ENCODE measurements at regions not wholly inside any gene's neighbourhood (a gene's known extent, or its start where the extent isn't known, plus 50 kb on each side); places are given as distances from the start of the nearest gene placed in this dataset.

DNA sequence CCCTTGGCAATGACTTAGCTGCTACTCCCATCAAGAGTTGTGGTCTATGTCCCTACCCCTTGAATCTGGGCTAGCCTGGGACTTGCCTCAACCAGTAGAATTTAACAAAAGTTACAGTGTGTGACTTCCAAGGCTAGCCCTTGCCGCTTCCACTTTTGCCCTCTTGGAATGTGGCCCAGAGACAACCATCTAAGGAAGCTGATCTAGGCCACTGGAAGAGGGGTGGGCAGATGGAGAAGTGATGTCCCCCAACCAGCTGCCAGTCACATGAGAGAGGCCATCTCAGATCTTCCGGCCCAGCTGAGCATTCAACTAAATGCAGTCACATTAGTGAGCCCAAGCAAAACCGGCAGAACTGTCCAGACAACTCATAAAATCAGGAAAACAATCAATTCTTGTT, 115.1 kb downstream of the TOMM20 start:
- Mint-ChIP-seq H3K27me3 (ENCODE audit: insufficient read depth) (peaks cover 5% of the 10 kb centered on the region), H3K9me3 (peaks cover 21% of the 10 kb centered on the region), H3K36me3 (ENCODE audit: low read depth) (peaks cover 21% of the 10 kb centered on the region), H3K4me1 (ENCODE audit: low read depth) (peaks cover 94% of the 10 kb centered on the region), H3K4me3 (no peak overlapping the region), H3K27ac (peak overlapping the region; percentile 95)
- no peak for DNase-seq (ENCODE audit: low spot score)
- intact Hi-C loops (cut with micrococcal nuclease): no loop called here

DNA sequence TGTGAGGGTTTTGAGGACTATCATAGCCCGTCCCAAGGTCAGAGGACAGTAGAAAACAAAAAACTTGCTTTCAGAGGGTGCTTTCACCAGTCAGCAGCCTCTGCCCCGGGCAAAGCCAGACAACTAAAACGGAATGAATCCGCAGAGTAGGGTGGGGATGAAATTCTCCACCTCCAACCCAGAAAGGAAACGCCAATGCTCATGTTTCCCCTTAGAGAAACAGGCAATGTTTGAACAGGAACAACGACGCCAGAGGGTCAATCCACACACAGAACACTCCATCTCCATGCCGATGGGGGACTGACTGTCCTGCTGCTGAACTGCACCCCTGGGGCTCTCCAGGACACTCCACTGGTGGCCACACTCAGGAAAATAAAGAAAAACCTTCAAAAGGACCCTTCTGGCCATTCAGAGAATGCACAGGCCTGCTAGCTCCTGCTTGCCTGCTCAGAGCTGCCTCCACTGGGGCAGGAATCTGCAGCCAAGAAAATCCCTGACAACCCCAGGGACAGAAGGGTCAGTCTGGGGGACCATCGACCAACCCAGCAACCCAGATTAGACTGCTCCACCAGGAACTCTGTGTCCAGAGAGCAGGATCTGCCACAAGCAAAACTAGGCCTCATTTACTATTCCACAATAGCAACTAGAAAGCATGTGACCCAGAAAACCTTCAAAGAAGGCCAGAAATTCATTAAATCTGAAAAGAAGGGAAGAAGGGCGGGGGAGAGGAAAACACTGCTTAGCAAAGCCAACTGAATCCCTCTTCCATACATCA, 116.0 kb downstream of the TOMM20 start:
- H3K4me1 Mint-ChIP-seq (ENCODE audit: low read depth): peaks cover 93% of the 10 kb centered on the region
- H3K4me3 Mint-ChIP-seq: peak overlapping the region; percentile 40
- peak; percentile 19 for DNase-seq (ENCODE audit: low spot score)
- intact Hi-C loops (cut with micrococcal nuclease): loop anchor here (1.0 kb wide), 1 partner anchor 71 kb away; no protein-coding TSS in a partner anchor
- peaks cover 19% of the 10 kb centered on the region for H3K9me3 Mint-ChIP-seq
- H3K27me3 Mint-ChIP-seq (ENCODE audit: insufficient read depth): peaks cover 5% of the 10 kb centered on the region
- peak overlapping the region; percentile 95 for H3K27ac Mint-ChIP-seq
- peaks cover 19% of the 10 kb centered on the region for H3K36me3 Mint-ChIP-seq (ENCODE audit: low read depth)

DNA sequence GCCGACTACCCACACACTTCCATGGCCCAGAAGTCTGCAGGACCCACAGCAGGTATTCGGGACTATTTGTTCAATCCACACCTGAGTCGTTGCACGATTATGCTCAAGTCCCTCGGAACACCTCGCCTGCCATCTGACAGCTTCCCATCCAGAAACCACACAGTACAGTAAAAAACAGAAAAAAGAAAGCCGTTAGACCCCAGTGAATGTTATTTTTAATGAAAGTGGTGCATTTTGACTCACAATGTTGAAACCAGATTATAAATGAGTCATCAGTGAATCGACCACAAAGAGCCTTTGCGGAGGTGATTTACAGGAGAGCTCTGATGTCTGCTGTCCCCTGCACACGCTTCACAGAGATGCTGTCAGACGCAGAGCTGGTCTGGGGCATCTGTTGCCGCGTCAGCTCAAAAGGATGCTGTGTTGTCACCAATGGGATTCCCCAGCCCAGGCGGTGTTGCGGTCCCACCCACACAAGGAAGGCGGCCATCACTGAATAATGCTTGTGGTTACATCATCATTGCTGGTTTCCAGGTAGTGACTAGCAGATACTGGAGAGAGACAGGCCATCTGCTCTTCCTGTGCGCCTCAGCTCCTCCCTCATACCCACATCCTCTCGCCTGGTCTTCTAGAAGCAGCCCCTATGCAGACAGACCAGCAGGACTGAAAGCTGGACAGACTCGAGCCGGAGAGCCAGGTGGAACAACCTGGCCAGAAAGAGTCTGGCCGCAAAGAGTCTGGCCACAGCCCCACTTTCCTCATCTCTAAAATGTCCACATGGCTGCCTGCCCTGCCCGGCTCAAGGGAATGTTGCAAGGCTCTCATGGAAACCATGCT, 116.8 kb downstream of the TOMM20 start:
- peak overlapping the region; percentile 40 for H3K4me3 Mint-ChIP-seq
- intact Hi-C loops (cut with micrococcal nuclease): loop anchor here (1.0 kb wide), 15 partner anchors 25 to 511 kb away; no protein-coding TSS in a partner anchor
- peak; percentile 97 for DNase-seq (ENCODE audit: low spot score)
- H3K27ac Mint-ChIP-seq: peak overlapping the region; percentile 95
- peaks cover 16% of the 10 kb centered on the region for H3K36me3 Mint-ChIP-seq (ENCODE audit: low read depth)
- H3K9me3 Mint-ChIP-seq: peaks cover 15% of the 10 kb centered on the region
- H3K4me1 Mint-ChIP-seq (ENCODE audit: low read depth): peaks cover 88% of the 10 kb centered on the region
- peaks cover 5% of the 10 kb centered on the region for H3K27me3 Mint-ChIP-seq (ENCODE audit: insufficient read depth)

DNA sequence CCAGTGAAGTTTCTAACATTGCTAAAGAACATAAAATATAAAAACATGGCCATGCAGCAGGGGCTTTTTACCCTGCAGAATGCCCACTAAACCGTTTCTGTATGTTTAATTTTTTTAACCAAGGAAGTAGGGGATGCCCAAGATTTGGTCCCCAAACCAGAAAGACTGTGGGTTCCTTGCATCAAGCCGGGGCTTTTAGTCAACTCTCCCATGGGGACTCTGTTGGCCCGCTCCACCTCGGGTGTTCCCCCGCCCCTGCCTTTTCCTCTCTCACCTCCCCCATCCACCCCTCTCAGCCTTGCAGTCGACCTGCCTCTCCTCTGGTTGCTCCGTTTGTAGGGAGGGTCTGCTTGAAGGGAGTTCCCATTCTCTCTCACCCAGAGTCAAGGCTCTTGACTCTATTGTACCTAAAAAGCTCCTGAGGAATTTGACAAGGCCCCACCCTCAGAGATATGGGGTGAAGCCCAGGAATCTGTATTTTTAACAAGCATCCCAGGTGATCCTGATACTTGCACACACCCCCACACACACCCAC, 117.5 kb downstream of the TOMM20 start:
- Mint-ChIP-seq H3K4me1 (ENCODE audit: low read depth) (peaks cover 90% of the 10 kb centered on the region), H3K27ac (peak overlapping the region; percentile 95), H3K36me3 (ENCODE audit: low read depth) (peaks cover 16% of the 10 kb centered on the region), H3K4me3 (peak overlapping the region; percentile 40), H3K9me3 (peaks cover 15% of the 10 kb centered on the region), H3K27me3 (ENCODE audit: insufficient read depth) (peaks cover 5% of the 10 kb centered on the region)
- intact Hi-C loops (cut with micrococcal nuclease): loop anchor here (1.0 kb wide), 14 partner anchors 24 to 510 kb away; no protein-coding TSS in a partner anchor
- peak; percentile 61 for DNase-seq (ENCODE audit: low spot score)

DNA sequence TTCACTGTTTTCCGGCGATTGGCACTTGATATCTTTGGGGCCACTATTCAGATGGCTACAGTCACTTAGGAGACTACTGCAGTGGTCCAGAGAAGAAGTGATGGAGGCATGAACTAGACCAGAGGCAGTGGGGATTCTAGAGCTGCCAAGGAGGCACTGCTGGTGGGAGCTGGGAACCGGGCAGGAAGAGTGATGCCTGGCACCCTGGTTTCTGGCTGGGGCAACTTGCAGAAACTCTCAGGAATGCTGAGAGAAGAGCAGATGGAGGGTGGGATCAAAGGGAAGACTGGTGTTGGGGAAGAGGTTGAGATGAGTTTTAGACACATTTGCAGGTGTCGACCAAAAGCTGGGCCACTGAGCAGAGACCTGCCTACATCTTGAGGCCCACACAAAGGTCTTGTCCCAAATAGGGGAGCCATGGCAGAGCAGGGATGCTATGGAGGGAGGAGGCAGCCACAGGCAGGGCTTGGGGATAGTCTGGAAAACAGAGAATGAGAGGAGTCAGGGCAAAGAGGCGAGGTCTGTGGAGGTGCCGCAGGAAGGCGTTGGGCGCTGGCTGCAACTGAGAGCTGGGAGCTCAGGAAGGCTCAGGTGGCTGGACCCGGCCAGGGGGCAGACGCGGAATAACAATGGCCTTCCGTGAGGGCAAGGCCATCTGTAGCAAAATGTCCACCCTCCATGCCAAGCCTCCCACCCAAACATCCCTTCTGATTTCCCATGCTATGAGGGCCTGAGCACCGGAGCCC, 118.9 kb downstream of the TOMM20 start:
- DNase-seq (ENCODE audit: low spot score): no peak
- H3K4me3 Mint-ChIP-seq: no peak overlapping the region

DNA sequence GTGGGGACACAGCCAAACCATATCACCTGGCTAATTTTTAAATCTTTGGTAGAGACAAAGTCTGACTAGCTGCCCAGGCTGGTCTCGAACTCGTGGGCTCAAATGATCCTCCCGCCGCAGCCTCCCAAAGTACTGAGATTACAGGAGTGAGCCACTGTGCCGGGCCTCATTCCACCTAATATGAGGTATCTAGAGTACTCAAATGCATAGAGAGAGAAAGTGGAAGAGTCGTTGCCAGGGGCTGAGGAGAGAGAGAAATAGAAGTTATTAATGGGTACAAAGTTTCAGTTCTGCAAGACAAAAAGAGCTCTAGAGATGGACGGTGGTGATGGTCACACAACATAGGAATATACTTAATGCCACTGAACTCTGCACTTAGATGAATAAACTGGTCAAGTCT, 119.6 kb downstream of the TOMM20 start:
- no peak for DNase-seq (ENCODE audit: low spot score)
- Mint-ChIP-seq H3K4me3 (no peak overlapping the region), H3K27ac (peak overlapping the region; percentile 82), H3K27me3 (ENCODE audit: insufficient read depth) (peaks cover 5% of the 10 kb centered on the region), H3K9me3 (peaks cover 26% of the 10 kb centered on the region), H3K36me3 (ENCODE audit: low read depth) (peaks cover 18% of the 10 kb centered on the region), H3K4me1 (ENCODE audit: low read depth) (peaks cover 90% of the 10 kb centered on the region)
- intact Hi-C loops (cut with micrococcal nuclease): no loop called here

More for the DNA sequence above, 118.9 kb downstream of the TOMM20 start:
- peaks cover 18% of the 10 kb centered on the region for H3K36me3 Mint-ChIP-seq (ENCODE audit: low read depth)
- intact Hi-C loops (cut with micrococcal nuclease): no loop called here
- H3K27ac Mint-ChIP-seq: peak overlapping the region; percentile 95
- H3K9me3 Mint-ChIP-seq: peaks cover 21% of the 10 kb centered on the region
- peaks cover 90% of the 10 kb centered on the region for H3K4me1 Mint-ChIP-seq (ENCODE audit: low read depth)
- H3K27me3 Mint-ChIP-seq (ENCODE audit: insufficient read depth): peaks cover 5% of the 10 kb centered on the region

DNA sequence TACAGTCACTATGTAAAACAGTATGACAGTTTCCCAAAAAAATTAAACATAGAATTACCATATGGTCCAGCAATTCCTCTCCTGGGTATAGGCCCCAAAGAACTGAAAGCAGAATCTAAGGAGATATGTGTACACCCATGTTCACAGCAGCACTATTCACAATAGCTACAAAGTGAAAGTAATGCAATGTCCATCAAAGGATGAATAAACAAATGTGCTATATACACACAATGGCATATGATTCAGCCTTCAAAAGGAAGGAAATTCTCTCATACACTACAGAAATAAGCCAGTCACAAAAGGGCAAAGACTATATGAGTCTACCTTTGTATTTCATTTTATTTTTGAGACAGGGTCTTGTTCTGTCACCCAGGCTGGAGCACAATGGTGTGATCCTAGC, 120.4 kb downstream of the TOMM20 start:
- Mint-ChIP-seq H3K4me1 (ENCODE audit: low read depth) (peaks cover 90% of the 10 kb centered on the region), H3K4me3 (peak overlapping the region; percentile 41), H3K27me3 (ENCODE audit: insufficient read depth) (peaks cover 5% of the 10 kb centered on the region), H3K9me3 (peaks cover 30% of the 10 kb centered on the region), H3K36me3 (ENCODE audit: low read depth) (peaks cover 21% of the 10 kb centered on the region), H3K27ac (peak overlapping the region; percentile 82)
- DNase-seq (ENCODE audit: low spot score): no peak
- intact Hi-C loops (cut with micrococcal nuclease): no loop called here

DNA sequence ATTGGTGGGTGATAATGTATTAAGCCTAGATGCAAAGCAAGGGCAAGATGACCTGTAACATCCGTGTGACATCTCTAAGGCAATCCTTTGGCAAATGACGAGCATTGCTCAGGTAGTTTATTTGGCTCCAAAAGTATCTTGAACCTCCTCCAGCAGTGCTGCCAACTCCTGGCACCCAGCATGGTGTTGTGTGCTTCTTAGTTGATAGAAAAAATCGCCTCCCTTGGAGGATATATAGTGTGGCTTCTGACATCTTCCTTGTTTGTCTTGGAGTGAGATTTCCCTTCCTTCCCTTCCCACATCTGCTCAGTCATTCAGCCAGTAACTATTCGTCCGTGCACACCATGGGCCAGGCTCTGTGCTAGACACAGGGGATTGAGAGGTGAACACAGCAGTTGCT, 121.8 kb downstream of the TOMM20 start:
- DNase-seq (ENCODE audit: low spot score): no peak
- Mint-ChIP-seq H3K4me1 (ENCODE audit: low read depth) (peaks cover 83% of the 10 kb centered on the region), H3K36me3 (ENCODE audit: low read depth) (peaks cover 19% of the 10 kb centered on the region), H3K27ac (peak overlapping the region; percentile 81), H3K4me3 (no peak overlapping the region), H3K27me3 (ENCODE audit: insufficient read depth) (peaks cover 4% of the 10 kb centered on the region), H3K9me3 (peaks cover 30% of the 10 kb centered on the region)
- intact Hi-C loops (cut with micrococcal nuclease): loop anchor here (1.0 kb wide), 3 partner anchors 8 to 276 kb away; no protein-coding TSS in a partner anchor

DNA sequence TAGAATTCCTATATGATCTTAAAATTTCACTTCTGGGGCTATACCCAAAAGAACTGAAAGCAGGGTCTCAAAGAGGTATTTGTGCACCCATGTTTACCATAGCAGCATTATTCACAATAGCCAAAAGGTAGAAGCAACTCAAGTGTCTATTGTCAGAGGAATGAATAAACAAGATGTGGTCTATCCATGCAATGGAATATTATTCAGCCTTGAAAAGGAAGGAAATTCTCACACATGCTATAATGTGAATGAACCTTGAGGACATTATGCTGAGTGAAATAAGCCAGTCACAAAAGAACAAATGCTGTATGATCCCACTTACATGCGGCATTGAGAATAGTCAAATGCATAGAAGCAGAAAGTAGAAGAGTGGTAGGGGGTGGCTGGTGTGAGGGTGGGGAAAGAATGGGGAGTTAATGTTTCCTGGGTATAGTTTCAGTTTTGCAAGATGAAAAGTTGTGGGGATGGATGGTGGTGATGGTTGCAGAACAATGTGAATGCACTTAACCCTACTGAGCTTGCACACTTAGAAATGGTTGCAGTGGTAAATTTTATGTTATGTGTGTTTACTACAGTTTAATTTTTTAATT, 122.4 kb downstream of the TOMM20 start:
- intact Hi-C loops (cut with micrococcal nuclease): loop anchor here (1.0 kb wide), 3 partner anchors 9 to 275 kb away; no protein-coding TSS in a partner anchor
- H3K27me3 Mint-ChIP-seq (ENCODE audit: insufficient read depth): no peaks in the 10 kb centered on the region
- peaks cover 30% of the 10 kb centered on the region for H3K9me3 Mint-ChIP-seq
- peak overlapping the region; percentile 81 for H3K27ac Mint-ChIP-seq
- peaks cover 19% of the 10 kb centered on the region for H3K36me3 Mint-ChIP-seq (ENCODE audit: low read depth)
- H3K4me1 Mint-ChIP-seq (ENCODE audit: low read depth): peaks cover 81% of the 10 kb centered on the region
- peak; percentile 37 for DNase-seq (ENCODE audit: low spot score)
- peak overlapping the region; percentile 20 for H3K4me3 Mint-ChIP-seq

DNA sequence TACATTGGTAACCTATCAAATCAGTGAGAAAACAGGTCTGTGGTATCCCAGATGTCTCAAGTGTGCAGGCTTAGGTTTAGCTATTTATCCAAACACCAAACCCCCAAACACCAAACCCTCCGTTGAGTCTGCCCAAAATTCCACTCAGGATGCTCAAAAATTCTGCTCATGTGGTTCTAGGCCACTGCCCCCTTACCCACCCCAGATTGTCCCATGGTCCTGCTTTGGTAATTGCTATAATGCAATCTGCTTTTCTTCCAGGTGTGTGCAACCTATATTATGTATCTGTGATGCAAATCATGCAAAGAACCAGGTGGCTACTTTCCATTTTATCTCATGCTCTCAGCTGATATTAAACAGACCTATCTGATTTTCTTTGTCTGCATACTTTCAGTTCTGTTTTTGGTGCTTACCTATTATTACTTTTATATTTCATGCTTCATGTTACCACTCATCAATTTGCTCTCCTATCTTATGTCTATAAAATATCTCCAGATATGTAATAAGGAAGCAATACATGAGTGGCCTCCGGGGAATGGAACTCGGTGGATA, 123.7 kb downstream of the TOMM20 start:
- Mint-ChIP-seq H3K4me1 (ENCODE audit: low read depth) (peaks cover 70% of the 10 kb centered on the region), H3K9me3 (peaks cover 30% of the 10 kb centered on the region), H3K27me3 (ENCODE audit: insufficient read depth) (no peaks in the 10 kb centered on the region), H3K4me3 (no peak overlapping the region), H3K36me3 (ENCODE audit: low read depth) (peaks cover 19% of the 10 kb centered on the region), H3K27ac (peak overlapping the region; percentile 59)
- intact Hi-C loops (cut with micrococcal nuclease): no loop called here
- no peak for DNase-seq (ENCODE audit: low spot score)

DNA sequence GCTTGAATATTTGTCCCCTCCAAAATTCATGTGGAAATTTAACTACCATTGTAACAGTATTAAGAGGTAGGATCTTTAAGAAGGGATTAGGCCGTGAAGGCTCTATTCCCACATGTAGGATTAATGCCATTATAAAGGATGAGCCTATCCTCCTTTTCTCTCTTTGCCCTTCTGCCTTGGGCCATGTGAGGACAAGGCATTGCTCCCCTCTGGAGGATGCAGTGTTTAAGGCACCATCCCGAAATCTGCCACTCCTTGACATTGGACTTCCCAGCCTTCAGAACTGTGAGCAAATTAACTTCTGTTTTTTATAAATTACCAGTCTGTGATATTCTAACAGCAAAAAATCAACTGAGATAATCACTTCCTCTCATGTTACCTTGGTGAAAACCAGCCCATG, 124.4 kb downstream of the TOMM20 start:
- intact Hi-C loops (cut with micrococcal nuclease): no loop called here
- Mint-ChIP-seq H3K36me3 (ENCODE audit: low read depth) (peaks cover 17% of the 10 kb centered on the region), H3K4me1 (ENCODE audit: low read depth) (peaks cover 63% of the 10 kb centered on the region), H3K27ac (no peak overlapping the region), H3K4me3 (no peak overlapping the region), H3K9me3 (peaks cover 30% of the 10 kb centered on the region), H3K27me3 (ENCODE audit: insufficient read depth) (no peaks in the 10 kb centered on the region)
- DNase-seq (ENCODE audit: low spot score): no peak
